Central memory CD8-positive, alpha-beta T cell (primary cell): ENCODE measurements at regions not wholly inside any gene's neighbourhood (a gene's known extent, or its start where the extent isn't known, plus 50 kb on each side); places are given as distances from the start of the nearest gene placed in this dataset.
A peak's percentile ranks its signal among the peaks of the same experiment; 100 is the strongest.

ENCODE experiments used
- ATAC-seq: fragments of 150-1000 bp; cut with Tn5 transposase; replicated peaks from 2 replicates; pipeline ENCODE4 v1.10.0; 2022; ENCODE audit warnings: mild to moderate bottlenecking, moderate FRiP score, moderate number of reproducible peaks; ENCODE audit not compliant: poor library complexity, severe bottlenecking; ENCODE audit errors: extremely low read depth
- DNase-seq, 2 donors: peaks; one replicate each; pipeline ENCODE4 v3.0.0; 2021; ENCODE audit warnings: low spot score in 2 of 2
- H3K27ac Mint-ChIP-seq: one replicate; pipeline ENCODE4 v1.8.0; 2022; ENCODE audit warnings: low read depth, mild to moderate bottlenecking, moderate library complexity, mixed read lengths
- H3K27me3 Mint-ChIP-seq: one replicate; pipeline ENCODE4 v1.8.0; 2022; ENCODE audit warnings: mixed read lengths
- H3K36me3 Mint-ChIP-seq: one replicate; pipeline ENCODE4 v1.8.0; 2022; ENCODE audit warnings: mild to moderate bottlenecking, moderate library complexity, mixed read lengths; ENCODE audit not compliant: insufficient read depth
- H3K4me1 Mint-ChIP-seq: one replicate; pipeline ENCODE4 v1.8.0; 2022; ENCODE audit warnings: mixed read lengths
- H3K4me3 Mint-ChIP-seq: one replicate; pipeline ENCODE4 v1.8.0; 2022; ENCODE audit warnings: mild to moderate bottlenecking, moderate library complexity, mixed read lengths
- H3K9me3 Mint-ChIP-seq: one replicate; pipeline ENCODE4 v1.8.0; 2022; ENCODE audit warnings: mixed read lengths

- Mint-ChIP-seq H3K9me3 (no peaks in the 10 kb centered on the region), H3K4me1 (no peaks in the 10 kb centered on the region), H3K27ac (no peak overlapping the region), H3K36me3 (no peaks in the 10 kb centered on the region), H3K4me3 (no peak overlapping the region), H3K27me3 (peaks cover 36% of the 10 kb centered on the region)
- no peak for DNase-seq
- no peak for ATAC-seq
Measured at GRCh38 chr12:112591488-112591887, 172.7 kb downstream of the PTPN11 start.

GRCh38 chr12:112595410-112595809 lies 176.7 kb downstream of the PTPN11 start:
- H3K27me3 Mint-ChIP-seq = peaks cover 54% of the 10 kb centered on the region
- no peak for ATAC-seq

DNA sequence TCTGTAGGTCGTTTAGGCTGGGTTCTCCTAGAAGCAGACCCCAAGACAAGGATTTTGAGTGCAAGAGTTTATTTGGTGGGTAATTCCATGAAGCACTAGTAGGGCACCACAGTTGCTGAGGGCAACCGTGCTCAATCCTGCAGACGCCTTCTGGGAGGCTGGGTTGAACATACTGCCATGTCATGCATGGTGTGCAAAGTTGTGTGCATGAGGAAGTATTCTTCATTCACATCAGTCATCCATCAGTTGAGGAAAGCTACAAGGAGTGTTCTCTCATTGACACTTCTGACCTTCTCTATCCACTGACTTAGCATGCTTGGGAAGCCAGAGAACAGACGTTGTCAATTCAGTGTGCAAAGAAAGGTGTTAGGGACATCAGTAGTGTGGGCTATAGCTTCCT lies 179.2 kb downstream of the PTPN11 start:
- Mint-ChIP-seq H3K27me3 (peaks cover 60% of the 10 kb centered on the region), H3K9me3 (peaks cover 7% of the 10 kb centered on the region), H3K4me1 (no peaks in the 10 kb centered on the region), H3K4me3 (no peak overlapping the region), H3K36me3 (no peaks in the 10 kb centered on the region), H3K27ac (no peak overlapping the region)
- DNase-seq (no peak), ATAC-seq (no peak)

More at GRCh38 chr12:112595410-112595809, 176.7 kb downstream of the PTPN11 start:
- Mint-ChIP-seq H3K27ac (no peak overlapping the region), H3K36me3 (no peaks in the 10 kb centered on the region), H3K9me3 (peaks cover 3% of the 10 kb centered on the region), H3K4me1 (no peaks in the 10 kb centered on the region), H3K4me3 (no peak overlapping the region)
- no peak for DNase-seq

- DNase-seq = no peak
- H3K27ac Mint-ChIP-seq = no peak overlapping the region
Measured at GRCh38 chr12:112598626-112599025, 179.9 kb downstream of the PTPN11 start.

GRCh38 chr12:112599871-112600270 lies 181.1 kb downstream of the PTPN11 start:
- Mint-ChIP-seq H3K4me1 (no peaks in the 10 kb centered on the region), H3K27me3 (peaks cover 62% of the 10 kb centered on the region), H3K4me3 (no peak overlapping the region), H3K36me3 (no peaks in the 10 kb centered on the region), H3K27ac (no peak overlapping the region), H3K9me3 (peaks cover 7% of the 10 kb centered on the region)
- DNase-seq = no peak
- ATAC-seq = no peak

More at GRCh38 chr12:112598626-112599025, 179.9 kb downstream of the PTPN11 start:
- Mint-ChIP-seq H3K4me1 (no peaks in the 10 kb centered on the region), H3K4me3 (no peak overlapping the region), H3K36me3 (no peaks in the 10 kb centered on the region), H3K27me3 (peaks cover 60% of the 10 kb centered on the region), H3K9me3 (peaks cover 7% of the 10 kb centered on the region)
- no peak for ATAC-seq

GRCh38 chr12:112602150-112602549 lies 183.4 kb downstream of the PTPN11 start:
- Mint-ChIP-seq H3K4me3 (no peak overlapping the region), H3K27ac (no peak overlapping the region), H3K27me3 (peaks cover 60% of the 10 kb centered on the region), H3K36me3 (no peaks in the 10 kb centered on the region), H3K9me3 (peaks cover 7% of the 10 kb centered on the region), H3K4me1 (no peaks in the 10 kb centered on the region)
- no peak for ATAC-seq
- no peak for DNase-seq

DNA sequence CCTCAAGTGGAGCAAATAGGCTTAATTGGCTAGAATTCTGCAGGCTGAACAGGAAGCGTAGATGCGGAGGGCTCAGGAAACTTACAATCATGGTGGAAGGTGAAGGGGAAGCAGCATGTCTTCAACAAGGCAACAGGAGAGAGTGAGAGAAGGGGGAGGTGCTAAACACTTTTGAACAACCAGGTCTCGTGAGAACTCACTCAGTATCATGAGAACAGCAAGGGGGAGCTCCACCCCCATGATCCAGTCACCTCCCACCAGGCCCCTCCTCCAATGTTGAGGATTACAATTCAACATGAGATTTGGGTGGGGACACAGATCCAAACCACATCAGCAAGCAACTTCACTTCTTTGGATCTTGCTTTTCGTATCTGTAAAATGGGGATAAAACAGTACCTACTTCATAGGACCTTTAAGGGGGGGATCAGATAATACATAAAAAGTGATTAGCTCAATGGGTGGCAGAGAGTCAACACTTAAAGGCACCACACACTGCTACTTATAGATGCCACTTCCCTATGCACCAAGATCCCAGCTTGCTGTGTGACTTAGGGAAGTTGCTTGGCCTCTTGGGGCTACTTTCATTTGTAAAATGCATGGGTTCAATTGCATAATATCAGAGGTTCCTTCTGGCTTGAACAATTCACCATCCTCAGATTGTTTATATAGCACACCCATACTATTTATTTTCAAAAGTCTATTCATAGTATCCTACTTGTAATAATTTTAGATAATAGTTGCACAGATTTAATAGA lies 184.8 kb upstream of the RPH3A start:
- H3K27me3 Mint-ChIP-seq = peaks cover 46% of the 10 kb centered on the region
- H3K9me3 Mint-ChIP-seq = no peaks in the 10 kb centered on the region
- DNase-seq (no peak), ATAC-seq (no peak)
- H3K27ac Mint-ChIP-seq = no peak overlapping the region
- H3K36me3 Mint-ChIP-seq = peaks cover 2% of the 10 kb centered on the region
- no peaks in the 10 kb centered on the region for H3K4me1 Mint-ChIP-seq
- no peak overlapping the region for H3K4me3 Mint-ChIP-seq

- DNase-seq (no peak), ATAC-seq (no peak)
- Mint-ChIP-seq H3K4me3 (no peak overlapping the region), H3K36me3 (peaks cover 2% of the 10 kb centered on the region), H3K27ac (no peak overlapping the region), H3K4me1 (no peaks in the 10 kb centered on the region), H3K9me3 (no peaks in the 10 kb centered on the region), H3K27me3 (peaks cover 46% of the 10 kb centered on the region)
Measured at GRCh38 chr12:112607427-112607826, 184.1 kb upstream of the RPH3A start.

DNA sequence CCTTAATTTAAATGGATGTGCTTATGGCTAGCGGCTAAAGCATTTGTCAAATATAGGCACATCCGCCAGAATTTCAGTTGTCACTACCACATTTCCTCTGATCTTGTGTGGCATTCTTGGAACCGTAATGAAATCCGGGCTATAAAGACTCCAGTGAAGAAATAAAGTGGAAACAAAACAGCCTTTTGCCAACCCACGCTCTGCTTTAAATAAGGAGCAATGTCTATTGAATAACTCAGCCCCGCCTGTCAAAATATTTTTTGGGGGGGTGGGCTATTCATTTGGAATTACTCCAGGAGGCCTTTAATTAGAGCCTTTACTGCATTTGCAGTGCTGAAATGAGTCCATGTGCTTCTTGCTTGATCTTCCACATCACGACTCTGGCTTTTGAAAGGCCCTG lies 179.6 kb upstream of the RPH3A start:
- Mint-ChIP-seq H3K36me3 (peaks cover 2% of the 10 kb centered on the region), H3K4me1 (peaks cover 2% of the 10 kb centered on the region)
- ATAC-seq = no peak

GRCh38 chr12:112615196-112615595 lies 176.4 kb upstream of the RPH3A start:
- H3K27me3 Mint-ChIP-seq = peaks cover 42% of the 10 kb centered on the region
- peaks cover 6% of the 10 kb centered on the region for H3K36me3 Mint-ChIP-seq
- no peak overlapping the region for H3K4me3 Mint-ChIP-seq

More for the DNA sequence above, 179.6 kb upstream of the RPH3A start:
- no peak for DNase-seq
- H3K4me3 Mint-ChIP-seq = no peak overlapping the region
- H3K27ac Mint-ChIP-seq = no peak overlapping the region
- no peaks in the 10 kb centered on the region for H3K9me3 Mint-ChIP-seq
- H3K27me3 Mint-ChIP-seq = peaks cover 50% of the 10 kb centered on the region

GRCh38 chr12:112616469-112617152 lies 174.9 kb upstream of the RPH3A start:
- Mint-ChIP-seq H3K4me1 (peaks cover 12% of the 10 kb centered on the region), H3K27me3 (peaks cover 39% of the 10 kb centered on the region), H3K27ac (peak overlapping the region; percentile 19), H3K36me3 (peaks cover 6% of the 10 kb centered on the region), H3K9me3 (no peaks in the 10 kb centered on the region), H3K4me3 (peak overlapping the region; percentile 21)
- ATAC-seq (no peak), DNase-seq (no peak)

More at GRCh38 chr12:112615196-112615595, 176.4 kb upstream of the RPH3A start:
- Mint-ChIP-seq H3K4me1 (peaks cover 12% of the 10 kb centered on the region), H3K27ac (no peak overlapping the region), H3K9me3 (no peaks in the 10 kb centered on the region)
- no peak for ATAC-seq
- no peak for DNase-seq

DNA sequence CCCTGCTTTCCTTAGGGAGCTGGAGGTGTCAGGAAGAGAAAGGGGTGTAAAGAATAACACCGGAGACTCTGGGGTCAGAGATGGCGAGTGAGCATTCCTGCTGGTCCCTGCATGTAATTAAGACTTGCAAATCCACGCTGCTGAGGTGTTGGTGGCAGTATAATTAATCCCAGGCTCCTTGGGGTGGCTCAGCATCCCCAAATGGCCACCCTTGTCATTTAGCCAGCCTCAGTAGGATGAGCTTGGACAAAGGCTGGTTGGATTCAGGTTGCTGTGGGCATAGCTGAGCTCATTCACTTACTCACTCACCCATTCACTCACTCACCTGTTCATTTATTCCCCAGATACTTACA lies 174.4 kb upstream of the RPH3A start:
- peak overlapping the region; percentile 19 for H3K27ac Mint-ChIP-seq

DNA sequence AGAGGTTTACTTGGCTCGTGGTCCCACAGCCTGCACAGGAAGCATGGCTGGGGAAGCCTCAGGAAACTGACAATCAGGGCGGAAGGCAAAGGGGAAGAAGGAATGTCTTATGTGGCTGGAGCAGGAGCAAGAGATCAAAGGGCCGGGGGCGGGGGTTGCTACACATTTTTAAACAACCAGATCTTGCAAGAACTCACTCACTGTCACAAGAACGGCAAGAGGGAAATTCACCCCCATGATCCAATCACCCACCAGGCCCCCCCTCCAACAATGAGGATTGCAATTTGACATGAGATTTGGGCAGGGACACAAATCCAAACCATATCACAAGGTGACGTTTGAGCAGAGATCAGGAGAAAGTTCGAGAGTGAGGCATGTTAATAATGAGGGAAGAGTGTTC lies 163.7 kb upstream of the RPH3A start:
- Mint-ChIP-seq H3K4me3 (no peak overlapping the region), H3K27ac (no peak overlapping the region), H3K27me3 (no peaks in the 10 kb centered on the region), H3K36me3 (no peaks in the 10 kb centered on the region), H3K9me3 (no peaks in the 10 kb centered on the region), H3K4me1 (peaks cover 6% of the 10 kb centered on the region)
- ATAC-seq (no peak), DNase-seq (no peak)

More for the DNA sequence above, 174.4 kb upstream of the RPH3A start:
- Mint-ChIP-seq H3K36me3 (peaks cover 6% of the 10 kb centered on the region), H3K9me3 (no peaks in the 10 kb centered on the region), H3K27me3 (peaks cover 39% of the 10 kb centered on the region), H3K4me1 (peaks cover 12% of the 10 kb centered on the region), H3K4me3 (peak overlapping the region; percentile 39)
- ATAC-seq (no peak), DNase-seq (no peak)
